Fibroblast of the aortic adventitia (primary cell): ENCODE measurements at regions not wholly inside any gene's neighbourhood (a gene's known extent, or its start where the extent isn't known, plus 50 kb on each side); places are given as distances from the start of the nearest gene placed in this dataset.

Experiments used
- DNase-seq: peaks from one replicate; pipeline ENCODE4 v3.0.0-alpha.2; 2010; ENCODE audit warnings: low read depth
- H3K4me3 ChIP-seq: 2 replicates; pipeline ENCODE4 v1.5.1; 2011; ENCODE audit warnings: low read depth, mild to moderate bottlenecking, control low read depth, low read length, moderate library complexity
- TF ChIP-seq, protein P1 (sequence below): IDR thresholded peaks from 2 replicates; pipeline ENCODE4 v1.5.1; 2011; ENCODE audit warnings: mild to moderate bottlenecking, low read length, control low read depth, inconsistent platforms; ENCODE audit not compliant: insufficient read depth

DNA sequence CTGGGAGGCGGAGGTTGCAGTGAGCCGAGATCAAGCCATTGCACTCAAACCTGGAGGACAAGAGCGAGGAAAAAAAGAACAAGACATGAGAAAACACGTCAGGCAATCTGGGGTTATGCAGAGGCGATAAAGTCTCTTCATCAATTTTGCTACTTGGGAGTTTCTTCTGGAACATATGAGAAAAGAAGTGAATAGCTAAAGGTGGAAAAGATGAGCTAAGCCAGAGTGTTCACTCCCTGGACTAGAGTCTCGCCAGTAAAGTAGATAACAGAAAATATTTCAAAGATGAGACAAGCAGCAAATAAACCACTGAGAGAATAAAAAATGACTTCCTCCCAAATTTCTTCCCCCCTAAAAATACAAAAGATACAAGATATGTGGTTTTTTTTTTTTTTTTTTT is 188.4 kb upstream of the HES1 start:
- H3K4me3 ChIP-seq = no peak overlapping the region
- DNase-seq = no peak
- TF ChIP-seq, protein P1, sequence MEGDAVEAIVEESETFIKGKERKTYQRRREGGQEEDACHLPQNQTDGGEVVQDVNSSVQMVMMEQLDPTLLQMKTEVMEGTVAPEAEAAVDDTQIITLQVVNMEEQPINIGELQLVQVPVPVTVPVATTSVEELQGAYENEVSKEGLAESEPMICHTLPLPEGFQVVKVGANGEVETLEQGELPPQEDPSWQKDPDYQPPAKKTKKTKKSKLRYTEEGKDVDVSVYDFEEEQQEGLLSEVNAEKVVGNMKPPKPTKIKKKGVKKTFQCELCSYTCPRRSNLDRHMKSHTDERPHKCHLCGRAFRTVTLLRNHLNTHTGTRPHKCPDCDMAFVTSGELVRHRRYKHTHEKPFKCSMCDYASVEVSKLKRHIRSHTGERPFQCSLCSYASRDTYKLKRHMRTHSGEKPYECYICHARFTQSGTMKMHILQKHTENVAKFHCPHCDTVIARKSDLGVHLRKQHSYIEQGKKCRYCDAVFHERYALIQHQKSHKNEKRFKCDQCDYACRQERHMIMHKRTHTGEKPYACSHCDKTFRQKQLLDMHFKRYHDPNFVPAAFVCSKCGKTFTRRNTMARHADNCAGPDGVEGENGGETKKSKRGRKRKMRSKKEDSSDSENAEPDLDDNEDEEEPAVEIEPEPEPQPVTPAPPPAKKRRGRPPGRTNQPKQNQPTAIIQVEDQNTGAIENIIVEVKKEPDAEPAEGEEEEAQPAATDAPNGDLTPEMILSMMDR = no peak

DNA sequence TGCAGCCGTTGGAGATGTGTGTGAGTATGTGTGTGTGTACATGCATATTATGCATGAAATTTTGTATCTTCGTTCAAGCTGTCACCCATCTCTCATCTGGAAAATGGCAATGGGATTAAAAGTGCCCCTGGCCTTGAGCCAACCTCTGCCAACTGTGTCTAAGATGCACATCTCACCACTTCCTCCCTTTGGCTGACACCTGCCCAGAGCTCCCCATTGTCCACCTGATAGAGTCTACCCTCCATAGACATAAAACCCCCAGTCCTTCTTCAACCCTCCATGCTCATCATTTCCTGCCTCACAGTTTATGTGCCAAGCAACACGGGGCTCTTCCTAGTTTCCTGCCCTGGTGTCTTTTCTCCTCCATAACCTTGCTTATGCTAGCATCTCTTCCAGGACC is 187.5 kb upstream of the HES1 start:
- H3K4me3 ChIP-seq = no peak overlapping the region
- no peak for DNase-seq
- TF ChIP-seq, protein P1 = no peak

DNA sequence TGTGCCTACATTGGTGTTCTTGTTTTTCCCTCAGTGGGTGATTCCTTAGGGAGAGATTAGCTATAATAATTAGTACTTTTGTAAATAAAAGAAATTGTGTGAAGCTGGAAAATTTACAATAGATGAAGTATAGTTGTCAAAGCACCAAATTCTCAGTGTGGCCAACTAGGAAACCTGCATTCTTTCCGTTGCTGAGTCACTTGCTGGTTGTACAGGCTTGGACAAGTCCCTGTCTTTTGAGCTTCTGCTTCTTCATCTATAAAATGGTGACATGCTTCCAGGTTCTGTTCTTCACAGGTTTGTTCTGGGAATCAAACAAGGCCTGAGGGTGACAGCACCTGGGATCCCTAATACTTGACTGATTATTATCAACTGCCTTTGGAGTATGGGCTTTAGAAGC is 184.1 kb upstream of the HES1 start:
- H3K4me3 ChIP-seq = no peak overlapping the region
- no peak for DNase-seq
- TF ChIP-seq, protein P1 = no peak

DNA sequence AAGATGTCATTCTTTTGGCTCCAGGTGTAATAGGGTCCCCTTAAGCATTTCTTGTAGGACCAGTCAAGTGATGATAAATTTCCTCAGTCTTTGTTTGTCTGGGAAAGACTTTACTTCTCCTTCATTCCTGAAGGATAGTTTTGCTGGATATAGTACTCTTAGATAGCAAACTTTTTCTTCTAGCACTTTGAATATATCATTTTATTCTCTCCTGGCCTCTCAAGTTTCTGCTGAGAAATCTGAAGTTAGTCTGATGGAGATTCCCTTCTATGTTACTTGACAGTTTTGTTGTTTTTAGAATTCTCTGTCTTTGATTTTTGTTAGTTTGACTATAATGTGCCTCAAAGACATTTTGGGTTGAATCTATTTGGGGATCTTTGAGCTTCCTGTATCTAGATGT is 181.2 kb upstream of the HES1 start:
- no peak for DNase-seq
- TF ChIP-seq, protein P1 = no peak
- H3K4me3 ChIP-seq = no peak overlapping the region

DNA sequence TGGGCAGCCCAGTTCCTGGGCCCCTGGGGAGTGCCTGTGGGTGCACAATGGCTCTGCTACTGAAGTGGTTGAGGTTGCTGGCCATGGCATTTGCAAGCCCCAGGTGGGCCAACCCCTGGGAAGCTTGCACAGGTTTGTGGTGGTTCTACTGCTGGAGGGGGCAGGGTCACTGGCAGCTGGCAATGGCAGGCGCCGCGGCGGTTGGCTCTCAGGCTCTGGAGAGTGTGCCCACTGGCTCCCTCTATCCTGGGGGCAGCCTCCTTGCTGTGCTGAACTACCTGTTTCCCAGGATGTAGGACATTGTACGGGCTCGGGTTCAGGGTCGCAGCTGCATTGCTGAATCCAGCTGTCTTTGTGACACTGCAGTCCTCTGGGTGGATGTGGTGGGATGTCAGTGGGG is 180.2 kb upstream of the HES1 start:
- TF ChIP-seq, protein P1 = no peak
- no peak overlapping the region for H3K4me3 ChIP-seq
- no peak for DNase-seq

DNA sequence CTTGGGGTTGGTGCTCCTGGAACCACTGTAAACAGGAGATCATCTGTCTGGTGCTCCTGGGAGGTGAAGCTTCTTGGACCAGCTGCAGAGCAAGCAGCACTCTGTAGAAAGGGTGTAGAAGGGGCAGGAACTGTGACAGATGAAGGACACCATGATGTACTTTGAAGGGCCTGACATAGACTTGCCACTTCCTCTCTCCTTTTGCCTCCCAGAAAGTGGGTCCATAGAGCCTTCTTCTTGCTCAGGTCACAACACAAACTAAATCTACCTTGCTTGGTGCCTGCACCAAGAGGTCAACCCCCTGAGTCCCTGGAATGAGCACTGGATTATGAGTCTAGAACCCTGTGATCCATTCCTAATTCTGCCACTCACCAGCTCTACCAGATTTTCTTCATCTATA is 176.1 kb upstream of the HES1 start:
- no peak overlapping the region for H3K4me3 ChIP-seq
- no peak for DNase-seq
- TF ChIP-seq, protein P1 = no peak

DNA sequence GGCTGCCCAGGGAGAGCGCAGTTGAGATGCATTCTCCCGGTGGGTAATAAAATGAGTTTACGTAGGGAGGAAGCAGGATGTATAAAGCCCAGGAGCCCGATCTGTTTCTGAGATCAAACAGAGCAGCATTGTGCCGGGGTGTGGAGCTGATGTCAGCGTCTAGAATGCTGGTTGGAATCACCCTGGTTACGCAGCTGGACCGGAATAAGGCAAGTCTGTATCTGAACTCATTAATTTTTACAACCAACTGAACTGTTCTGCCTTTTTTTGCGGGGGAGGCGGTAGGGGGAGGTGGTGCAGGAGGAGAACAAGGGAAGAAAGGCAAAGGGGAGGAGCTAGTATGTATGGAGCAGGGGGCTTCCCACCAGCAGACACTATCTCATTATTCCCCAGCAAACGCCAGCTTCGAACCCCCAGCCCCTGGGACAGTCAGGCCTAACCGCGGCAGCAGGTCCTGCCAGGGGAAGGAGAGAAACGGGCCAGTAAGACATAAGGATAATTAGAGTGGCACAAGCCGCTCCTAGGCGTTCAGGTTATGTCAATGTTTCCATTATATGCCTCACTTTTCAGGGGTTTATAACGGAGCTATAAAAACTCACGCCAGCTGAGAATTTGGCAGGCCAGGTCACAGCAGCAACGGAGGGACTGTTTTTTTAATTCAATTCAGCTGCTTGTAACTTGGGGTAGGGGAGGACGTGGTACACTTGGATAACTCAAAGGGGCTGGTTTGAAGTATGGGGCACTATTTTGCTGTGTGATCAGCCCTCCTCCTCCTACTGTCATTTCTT is 175.3 kb upstream of the HES1 start:
- no peak overlapping the region for H3K4me3 ChIP-seq
- no peak for DNase-seq
- TF ChIP-seq, protein P1 = no peak
